Activated CD4-positive, alpha-beta T cell treated with anti-CD3 and anti-CD28 coated beads for 24 hours (primary cell): ENCODE measurements at regions not wholly inside any gene's neighbourhood (a gene's known extent, or its start where the extent isn't known, plus 50 kb on each side); places are given as distances from the start of the nearest gene placed in this dataset.
"Not testable (repeated sequence)": the region's sequence is repeated elsewhere in the genome, so short reads cannot be mapped to it uniquely, and the experiment has no call there.

ENCODE experiments used
- DNase-seq, 2 donors: peaks; one replicate each; pipeline ENCODE4 v3.0.0-alpha.2; 2020; ENCODE audit warnings: low read depth in 2 of 2

DNA sequence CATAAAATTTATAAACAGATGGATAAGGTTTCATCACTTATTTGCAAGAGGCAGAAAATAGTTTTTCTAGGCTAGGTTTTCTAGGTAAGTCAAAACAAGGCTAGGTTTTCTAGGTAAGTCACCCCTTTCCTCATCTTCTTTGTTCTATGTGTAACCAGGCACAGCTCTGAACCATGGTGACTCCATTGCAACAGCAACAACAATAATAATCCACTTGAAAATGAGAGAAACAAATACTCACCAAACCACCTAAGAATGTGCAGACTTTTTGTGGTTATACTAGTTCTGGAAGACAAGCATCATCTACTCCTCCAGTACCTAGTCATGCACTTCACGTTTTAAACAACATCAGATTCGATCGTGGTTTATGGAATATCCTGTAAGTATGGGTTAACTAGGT lies 237.4 kb upstream of the ACVR2A start:
- no peak for DNase-seq

DNA sequence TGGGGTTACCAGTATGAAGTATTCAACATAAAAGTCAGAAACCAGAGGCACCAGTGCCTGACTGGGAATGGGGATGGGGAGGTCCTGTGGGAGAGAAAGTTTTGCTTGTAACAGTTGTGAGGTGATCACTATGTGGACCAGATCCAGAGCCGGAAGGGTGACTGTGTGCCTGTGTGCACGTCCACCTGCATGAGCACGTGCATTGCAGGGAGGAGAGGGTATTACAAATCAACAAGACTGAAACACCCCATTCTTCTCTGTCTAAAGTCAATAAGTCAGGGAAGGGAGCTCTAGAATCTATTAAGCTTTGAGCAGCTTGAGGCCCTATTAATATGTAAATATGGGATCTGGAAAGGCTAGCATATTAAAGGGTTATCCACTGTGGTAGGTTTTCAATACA lies 241.0 kb upstream of the ACVR2A start:
- DNase-seq = no peak

DNA sequence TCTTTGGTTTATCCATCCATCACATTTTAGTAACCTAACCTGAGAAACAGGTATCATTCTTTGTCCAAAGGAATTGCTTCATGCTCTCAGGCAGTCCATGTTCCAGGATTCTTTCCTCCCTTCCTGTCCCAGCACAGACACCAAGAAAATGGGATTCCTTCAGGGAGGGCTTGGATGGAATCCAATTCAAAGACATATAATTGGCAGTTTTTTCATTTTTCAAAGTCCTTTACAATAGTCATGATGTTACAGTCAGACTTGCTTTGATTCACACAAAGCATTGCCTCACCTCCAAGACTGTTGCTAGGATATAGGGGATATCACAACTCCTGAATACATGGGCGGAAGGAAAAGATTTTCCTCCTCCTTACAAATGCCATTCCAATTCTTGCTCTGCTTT lies 241.4 kb upstream of the ACVR2A start:
- no peak for DNase-seq

DNA sequence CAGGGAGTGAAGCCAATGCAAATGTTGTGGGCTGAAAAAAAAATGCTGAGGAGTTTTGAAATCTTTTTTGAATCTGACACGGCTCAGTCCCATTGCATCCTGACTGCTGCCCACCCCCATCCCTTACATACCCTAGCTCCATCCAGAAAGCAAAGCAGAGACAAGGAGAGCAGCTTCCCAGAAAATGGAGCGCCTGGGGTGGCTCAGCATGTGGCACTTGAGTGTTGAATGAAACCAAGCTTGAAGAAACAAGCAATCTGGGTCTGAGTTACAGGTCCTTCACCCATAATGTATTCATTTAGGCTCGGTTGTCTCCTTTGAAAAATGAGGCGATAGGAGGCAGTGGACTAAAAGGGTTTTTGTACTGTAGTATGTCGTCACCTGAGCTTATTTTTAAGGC lies 244.2 kb upstream of the ACVR2A start:
- DNase-seq = no peak

DNA sequence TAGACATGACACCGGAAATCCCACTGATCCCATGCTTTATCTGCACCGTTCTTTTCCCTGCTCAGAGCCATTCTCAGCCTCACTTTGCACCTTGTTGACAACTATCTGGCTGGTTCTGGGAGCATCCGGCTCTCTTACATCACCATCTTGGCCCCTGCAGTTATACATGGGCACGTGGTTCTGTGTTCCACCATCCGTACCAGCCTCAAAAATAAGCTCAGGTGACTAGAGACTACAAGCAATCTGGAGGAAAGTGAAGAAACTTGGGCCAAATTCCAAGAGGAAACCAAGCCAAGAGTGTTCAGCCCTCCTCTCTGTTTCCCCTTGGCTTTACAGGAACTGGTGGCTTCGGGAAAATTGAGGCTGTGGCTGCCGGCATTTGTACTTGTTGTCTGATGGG lies 244.6 kb upstream of the ACVR2A start:
- no peak for DNase-seq

DNA sequence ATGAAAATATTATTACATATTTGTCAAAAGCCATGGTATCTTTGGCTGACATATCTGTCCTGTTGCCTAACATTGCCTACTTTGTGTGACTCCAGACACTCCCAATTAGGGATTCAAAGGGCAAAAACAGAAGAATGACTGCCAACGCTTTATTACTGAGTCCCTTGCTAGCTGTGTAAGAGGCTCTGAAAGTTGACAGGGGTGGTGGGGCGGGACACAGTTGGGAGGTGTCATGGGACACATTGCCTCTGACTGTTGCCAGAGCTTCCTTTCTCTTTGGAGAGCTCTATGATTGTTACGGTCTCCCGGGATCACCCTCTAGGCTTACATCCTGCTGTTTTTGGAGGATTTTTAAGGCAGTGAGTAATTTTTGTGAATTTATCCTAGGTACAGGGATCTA lies 249.6 kb upstream of the ACVR2A start:
- DNase-seq = no peak

DNA sequence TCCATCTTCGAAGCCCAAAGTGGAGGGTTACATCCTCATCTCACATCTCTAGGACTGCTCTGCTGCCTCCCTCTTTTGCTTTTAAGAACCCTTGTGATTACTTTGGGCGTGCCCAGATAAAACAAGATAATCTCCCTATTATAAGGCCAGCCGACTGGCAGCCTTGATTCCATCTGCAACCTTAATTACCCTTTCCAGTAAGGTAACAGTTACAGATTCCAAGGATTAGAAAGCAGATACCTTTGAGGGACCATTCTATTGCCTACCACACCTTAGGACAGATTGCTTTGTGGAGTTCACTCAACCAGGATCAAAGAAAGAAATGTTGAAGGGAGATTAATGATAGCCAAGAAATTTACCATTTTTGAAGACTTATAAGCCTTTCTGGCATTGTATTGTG lies 250.8 kb upstream of the ACVR2A start:
- DNase-seq = no peak

DNA sequence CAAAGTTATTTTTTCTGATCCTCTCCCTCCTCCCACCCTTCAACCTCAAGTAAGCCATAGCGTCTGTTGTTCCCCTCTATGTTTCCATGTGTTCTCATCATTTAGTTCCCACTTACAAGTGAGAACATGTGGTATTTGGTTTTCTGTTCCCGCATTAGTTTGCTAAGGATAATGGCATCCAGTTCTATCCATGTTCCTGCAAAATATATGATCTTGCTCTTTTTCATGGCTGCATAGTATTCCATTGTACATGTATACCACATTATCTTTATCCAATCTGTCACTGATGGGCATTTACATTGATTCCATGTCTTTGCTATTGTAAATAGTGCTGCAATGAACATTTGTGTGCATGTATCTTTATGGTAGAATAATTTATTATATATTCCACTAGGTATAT lies 252.0 kb upstream of the ACVR2A start:
- not testable (repeated sequence) for DNase-seq

DNA sequence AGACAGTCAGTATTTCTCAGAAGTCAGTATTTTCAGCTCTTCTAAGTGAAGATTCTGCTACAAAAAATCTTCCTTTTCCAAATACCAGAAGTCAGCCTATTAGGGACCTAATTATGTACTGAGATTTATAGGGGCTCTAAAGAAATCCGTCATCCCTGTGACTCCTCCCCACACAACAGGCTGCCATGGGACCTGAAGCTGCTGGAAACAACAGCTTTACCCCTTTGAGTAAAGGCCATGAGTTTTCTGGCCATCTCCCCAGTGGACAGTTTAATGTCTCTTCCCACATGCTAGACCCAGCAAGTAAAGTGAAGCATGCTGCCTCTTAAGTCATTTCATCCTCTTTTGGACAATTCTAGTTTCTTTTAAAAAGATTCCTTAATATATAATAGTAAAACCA lies 255.7 kb upstream of the ACVR2A start:
- DNase-seq = no peak

DNA sequence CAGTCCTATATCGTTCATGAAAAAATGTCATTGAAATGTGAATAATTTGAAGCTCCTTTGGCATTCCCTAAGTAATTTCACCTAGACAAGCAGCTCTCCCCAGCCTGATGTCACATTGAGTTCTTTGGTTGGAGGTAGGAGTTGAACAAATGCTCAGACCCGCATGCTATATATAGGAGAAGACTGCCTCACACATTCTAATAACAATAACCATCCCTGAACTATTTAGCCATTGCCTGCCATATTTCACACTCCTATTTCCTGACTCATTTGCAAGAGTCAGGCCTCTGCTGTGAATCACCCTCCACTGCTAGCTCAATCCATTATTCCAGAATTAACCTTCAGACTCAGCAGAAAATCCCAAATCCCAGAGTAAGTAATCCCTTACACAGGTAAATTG lies 256.6 kb upstream of the ACVR2A start:
- DNase-seq = no peak

DNA sequence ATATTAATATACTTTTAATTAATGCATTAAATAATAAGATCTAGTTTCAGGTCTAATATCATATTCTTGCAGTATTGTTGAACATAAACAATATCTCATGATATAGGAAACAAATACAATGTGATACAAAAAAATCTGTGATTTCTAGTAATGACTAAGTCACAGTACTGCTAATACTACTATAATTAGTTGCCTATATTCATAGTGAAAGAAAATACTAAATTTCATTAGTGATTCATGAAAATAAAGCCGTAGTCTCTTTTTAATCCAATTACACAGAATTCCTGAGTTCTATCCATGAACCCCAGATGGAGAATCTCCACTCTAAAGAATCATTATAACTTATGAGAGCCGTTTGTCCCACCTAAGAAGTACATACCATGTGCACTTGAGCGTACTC lies 266.3 kb upstream of the ACVR2A start:
- DNase-seq = no peak

DNA sequence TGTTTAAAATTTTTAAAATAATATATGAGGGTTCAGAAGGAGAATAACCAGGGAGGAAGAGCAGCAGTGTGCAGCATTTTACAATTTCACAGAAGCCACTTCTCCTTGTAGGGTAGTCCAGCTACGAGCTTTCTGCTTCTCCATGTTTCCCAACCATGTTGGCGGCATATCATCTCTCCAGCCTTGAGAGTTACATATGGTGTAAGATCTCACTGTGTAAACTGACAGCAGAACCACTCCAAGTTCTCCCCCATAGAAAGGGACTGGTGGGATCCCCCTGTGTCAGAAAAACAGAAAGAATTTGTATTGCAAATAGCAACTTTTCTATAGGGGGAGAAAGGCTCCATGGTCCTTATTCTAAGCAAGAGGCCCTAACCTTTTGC lies 266.8 kb upstream of the ACVR2A start:
- DNase-seq = no peak

DNA sequence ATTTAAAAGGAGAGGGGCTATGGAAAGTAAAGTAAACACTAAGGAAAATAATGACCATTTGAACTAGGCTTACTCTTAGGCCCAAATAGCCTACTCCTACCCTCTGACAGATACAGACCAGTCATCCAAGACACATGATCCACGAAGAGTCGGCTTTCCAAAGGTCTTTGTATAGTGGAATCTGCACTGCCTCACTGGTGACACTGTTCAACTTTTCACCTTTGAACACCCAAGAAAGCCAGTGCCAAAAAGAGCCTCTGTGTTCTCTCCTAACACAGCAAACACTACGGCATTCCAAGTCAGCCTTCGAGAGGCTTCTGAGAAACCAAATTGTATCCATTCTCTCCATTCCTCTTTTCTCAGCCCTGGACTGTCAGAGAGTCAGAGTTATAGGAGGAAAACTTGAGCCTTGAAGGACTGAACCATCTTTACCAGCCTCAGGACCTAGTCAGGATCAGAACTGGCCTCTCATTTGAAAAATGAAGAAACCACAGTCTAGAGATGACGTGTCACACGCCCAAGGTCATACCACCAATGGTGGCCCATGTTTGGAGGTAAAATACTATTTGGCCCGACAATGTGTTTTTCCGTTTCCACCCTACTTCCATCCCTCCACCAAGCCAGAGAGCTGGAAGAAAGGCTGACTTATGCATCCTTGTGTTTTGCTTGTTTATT lies 267.4 kb upstream of the ACVR2A start:
- no peak for DNase-seq

DNA sequence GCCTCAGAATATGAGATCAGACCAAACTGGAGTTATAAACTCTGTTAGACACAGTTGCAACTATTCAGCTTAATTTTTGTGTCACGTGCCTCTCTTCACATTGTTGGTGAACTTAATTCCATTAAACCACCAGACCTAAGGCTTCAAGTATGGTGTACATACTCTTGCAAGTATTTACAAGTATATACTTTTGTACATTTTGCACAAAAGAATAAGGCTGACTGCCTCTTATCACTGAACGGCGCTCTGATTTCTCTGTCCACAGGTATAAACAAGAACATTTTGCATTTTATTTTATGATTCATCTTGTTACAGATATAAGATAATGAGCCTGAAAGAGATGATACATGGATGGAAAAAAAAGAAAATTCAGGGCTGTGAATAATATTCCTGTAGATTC lies 269.7 kb upstream of the ACVR2A start:
- no peak for DNase-seq

DNA sequence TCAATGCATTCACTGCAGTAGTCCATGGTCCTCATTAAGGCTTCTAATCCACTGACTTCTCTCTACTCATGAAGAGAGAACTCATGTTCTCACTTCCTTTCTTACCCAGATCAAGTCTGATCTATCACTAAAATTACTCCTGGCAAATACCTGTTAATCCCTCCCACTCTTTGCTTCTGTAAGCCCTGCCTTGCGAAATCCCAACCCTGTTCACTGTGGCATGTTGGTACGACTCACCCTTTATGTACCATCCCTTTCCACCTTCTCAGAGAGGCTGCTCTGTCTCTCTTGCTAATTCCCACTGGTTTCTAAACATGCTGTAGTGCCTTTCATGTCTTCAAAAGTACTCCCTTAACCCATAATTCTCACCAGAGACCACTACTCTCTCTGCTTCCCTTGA lies 272.2 kb upstream of the ACVR2A start:
- DNase-seq = no peak

DNA sequence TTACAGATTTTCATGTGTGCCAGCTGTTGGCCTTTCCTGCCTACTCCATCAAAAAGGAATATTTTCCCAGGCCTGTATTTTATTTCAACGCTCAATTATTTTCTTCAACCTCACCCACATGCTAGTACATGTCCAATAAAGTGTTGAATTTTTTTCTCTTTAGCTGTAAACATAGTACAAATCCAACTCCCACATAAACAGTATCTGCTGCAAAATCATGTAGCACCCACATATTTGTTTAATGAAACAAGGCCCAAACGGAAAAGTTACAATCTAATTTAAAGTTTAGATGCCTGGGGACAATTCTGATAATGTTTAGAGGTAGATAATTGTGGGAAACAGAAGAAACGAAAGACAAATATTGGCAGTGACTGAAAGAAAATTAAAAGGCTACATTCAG lies 275.4 kb upstream of the ACVR2A start:
- DNase-seq = no peak

DNA sequence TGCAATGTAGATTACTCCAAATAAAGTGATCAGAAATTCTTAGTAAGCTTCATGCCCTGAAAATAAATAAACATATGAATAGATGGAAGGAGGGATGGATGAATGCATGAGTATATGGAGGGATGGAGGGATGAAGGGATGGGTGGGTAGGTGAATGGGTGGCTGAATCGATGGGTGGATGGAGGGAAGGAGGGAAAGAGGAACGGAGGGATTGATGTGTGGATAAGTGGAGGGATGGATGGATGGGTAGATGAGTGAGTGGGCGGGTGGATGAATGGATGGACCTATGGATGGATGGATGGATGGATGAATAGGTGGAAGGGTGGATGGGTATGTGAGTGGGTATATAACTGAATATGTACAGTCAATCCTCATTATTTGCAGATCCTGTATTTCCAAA lies 276.7 kb upstream of the ACVR2A start:
- DNase-seq = no peak

DNA sequence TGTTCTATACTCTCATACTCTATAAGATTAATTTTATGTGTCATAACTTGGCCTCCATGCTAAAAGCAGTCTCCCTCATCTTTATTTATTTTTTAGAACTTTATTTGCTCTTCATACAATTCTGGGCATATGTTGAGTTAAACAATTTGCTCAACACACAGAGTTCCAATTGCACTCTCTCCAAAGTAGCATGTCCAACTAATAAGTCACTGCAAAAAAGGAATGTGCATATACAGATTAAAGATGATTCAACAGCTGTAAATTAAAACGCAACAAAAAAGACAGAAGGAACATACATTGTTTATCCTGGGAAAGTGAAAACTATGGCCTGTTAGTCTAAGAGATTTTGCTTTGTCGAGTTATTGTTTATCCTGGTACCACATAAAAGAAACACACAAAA lies 277.7 kb upstream of the ACVR2A start:
- DNase-seq = no peak

DNA sequence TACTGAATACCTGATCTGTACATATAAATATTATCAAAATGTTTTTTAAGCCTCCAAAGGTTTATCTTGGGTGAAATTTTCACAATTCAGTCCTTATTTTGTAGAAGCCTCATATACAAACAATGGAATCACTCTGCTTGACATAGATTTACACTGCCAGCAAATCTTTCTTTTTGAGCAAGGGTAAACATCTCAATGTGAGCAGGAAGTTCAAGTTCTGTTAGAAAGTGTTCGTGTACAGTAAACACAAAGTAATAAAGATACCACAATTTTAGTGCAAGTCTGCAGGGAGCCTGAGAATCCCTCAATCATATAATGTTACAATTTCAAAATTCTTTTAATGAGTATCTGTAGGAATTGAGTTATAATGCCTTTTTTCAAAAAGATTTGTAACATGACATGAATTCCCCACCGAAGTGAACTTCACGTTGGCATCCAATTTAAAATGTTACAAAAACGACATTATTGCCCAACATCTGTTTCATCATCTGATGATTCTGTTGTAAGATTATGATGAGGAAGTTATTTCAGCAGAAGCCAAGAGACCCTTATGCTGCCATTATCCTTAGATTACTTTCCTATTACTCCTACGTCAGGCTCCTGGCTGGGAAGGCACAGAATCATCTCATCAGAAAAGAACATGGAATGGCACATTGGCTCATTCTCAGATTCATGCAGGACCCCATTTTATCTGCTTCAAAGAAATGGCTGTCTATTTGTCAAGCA lies 283.9 kb upstream of the ACVR2A start:
- DNase-seq = no peak

DNA sequence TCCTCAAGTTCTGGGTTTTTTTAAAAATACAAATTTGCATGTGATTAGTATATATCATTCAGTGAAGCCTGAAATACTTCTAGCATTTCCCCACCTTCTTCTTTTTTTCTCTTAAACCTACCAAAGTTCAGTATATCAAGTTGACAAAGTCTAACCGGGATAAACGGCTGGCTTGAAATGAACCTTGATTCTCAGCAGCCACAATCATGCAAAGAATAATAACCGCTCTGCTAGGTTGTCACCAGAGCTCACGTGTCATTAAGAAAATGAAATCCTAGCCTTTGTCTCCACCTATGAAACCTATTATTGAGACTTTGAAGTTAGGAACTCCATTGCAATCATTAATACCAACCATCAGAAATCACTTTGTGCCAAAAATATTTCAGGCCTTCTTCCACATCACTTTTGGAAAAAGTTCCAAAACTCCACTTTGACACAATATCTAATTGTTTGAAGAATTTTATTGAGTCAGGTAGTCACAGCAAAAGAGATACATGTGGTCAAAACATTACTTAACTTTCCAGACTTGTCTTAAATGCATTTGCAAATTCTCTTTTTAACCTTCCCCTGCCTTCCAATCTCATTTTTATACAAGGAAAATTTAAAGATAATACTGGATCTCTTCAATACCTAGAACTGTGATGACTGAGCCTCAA lies 285.6 kb upstream of the ACVR2A start:
- no peak for DNase-seq

DNA sequence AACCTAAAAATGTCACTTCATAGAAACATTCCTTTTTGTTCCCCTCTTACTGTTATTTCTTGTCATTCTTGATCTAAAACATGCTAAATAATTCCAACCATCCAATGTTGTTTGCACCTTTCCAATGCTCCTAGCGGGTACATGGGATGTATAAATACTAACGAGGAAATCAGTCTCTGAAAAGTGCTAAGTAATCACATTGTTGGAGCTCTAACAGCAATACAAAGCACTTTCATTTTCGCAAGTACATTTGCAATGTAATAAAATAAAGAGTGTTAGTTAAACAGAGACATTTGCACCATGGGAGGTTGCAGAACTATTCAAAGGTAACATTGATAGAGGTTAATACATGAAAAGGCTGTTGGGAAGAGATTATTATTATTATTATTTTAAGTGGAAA lies 286.2 kb upstream of the ACVR2A start:
- DNase-seq = no peak

DNA sequence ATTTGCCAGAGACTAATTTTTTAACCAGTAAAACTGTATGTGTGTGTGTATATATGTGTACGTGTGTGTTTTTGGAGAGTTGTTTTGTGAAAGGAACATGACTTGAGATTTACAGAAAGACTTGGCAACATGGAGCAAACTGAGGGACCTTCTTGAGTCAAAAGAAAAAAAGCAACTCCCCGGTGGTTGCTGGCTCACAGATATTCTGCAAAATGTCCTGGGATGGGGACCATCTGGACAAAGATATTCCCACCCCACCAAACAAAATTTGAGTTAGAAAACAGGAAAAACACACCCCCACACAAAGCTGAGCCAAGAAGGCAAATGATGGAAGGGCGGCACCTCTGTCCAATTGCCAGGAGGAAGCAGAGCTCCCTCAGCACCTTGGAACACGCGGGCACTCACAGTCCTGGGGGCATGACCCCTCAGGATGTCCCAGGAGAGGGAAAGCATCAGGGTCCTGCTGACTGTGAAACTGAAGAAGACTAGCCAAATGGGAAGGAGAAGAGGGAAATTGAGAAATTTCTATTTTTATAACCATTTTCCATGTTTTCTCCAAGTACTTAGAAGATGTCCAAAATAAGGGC lies 290.2 kb upstream of the ACVR2A start:
- no peak for DNase-seq

DNA sequence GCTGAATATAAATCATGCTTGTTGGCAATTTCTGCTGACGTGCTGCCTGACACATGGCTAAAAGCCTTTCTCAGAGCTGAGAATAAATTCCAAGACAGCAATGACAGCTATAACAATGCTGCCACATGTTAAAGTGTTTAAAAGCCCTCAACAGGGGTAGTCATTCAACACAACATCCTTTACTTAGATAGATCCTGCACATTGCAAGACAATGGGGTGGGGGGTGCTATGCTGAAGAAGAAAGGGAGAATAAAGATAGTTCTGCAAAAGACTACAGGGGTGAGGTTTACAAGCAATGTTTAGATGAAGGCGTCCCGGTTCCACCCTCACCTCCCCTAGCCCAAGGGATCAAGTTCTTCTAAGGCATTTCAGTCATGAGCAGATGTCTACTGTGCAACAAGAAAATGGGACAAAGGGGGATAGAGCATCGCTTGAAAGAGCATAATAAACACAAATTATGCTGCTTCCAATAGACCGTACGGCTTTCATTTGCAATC lies 291.0 kb upstream of the ACVR2A start:
- DNase-seq = no peak
